ENCODE measurements at regions not wholly inside any gene's neighbourhood (a gene's known extent, or its start where the extent isn't known, plus 50 kb on each side); places are given as distances from the start of the nearest gene placed in this dataset.

- Histone ChIP-seq H3K27me3 (ENCODE audit: control insufficient read depth, insufficient read depth, low read length) (no peaks in the 10 kb centered on the region), H3K9me3 (ENCODE audit: control insufficient read depth, insufficient read depth, low read length) (no peaks in the 10 kb centered on the region), H3K27ac (ENCODE audit: low read length) (no peak overlapping the region), H3K4me3 (ENCODE audit: low read length) (no peak overlapping the region), H3K36me3 (ENCODE audit: control insufficient read depth, insufficient read depth, low read length) (no peaks in the 10 kb centered on the region), H3K4me1 (ENCODE audit: control insufficient read depth, insufficient read depth, low read length) (no peaks in the 10 kb centered on the region)
- no CpG with 5 or more reads among the region's 4 CpGs for WGBS (ENCODE audit: insufficient coverage, insufficient read length)
- DNase-seq (ENCODE audit: low read depth, low spot score) = no peak
Measured at GRCh38 chr16:87138316-87138715, 178.9 kb downstream of the C16orf95 start.

- no peaks in the 10 kb centered on the region for H3K36me3 ChIP-seq (ENCODE audit: control insufficient read depth, insufficient read depth, low read length)
- H3K9me3 ChIP-seq (ENCODE audit: control insufficient read depth, insufficient read depth, low read length) = no peaks in the 10 kb centered on the region
- WGBS (ENCODE audit: insufficient coverage, insufficient read length) = no CpG with 5 or more reads among the region's 13 CpGs
- H3K27me3 ChIP-seq (ENCODE audit: control insufficient read depth, insufficient read depth, low read length) = no peaks in the 10 kb centered on the region
- no peak overlapping the region for H3K4me3 ChIP-seq (ENCODE audit: low read length)
- DNase-seq (ENCODE audit: low read depth, low spot score) = no peak
- no peak overlapping the region for H3K27ac ChIP-seq (ENCODE audit: low read length)
- H3K4me1 ChIP-seq (ENCODE audit: control insufficient read depth, insufficient read depth, low read length) = no peaks in the 10 kb centered on the region
Measured at GRCh38 chr16:87138738-87139267, 178.4 kb downstream of the C16orf95 start.

- WGBS (ENCODE audit: insufficient coverage, insufficient read length) = no CpG with 5 or more reads among the region's 39 CpGs
- Histone ChIP-seq H3K36me3 (ENCODE audit: control insufficient read depth, insufficient read depth, low read length) (no peaks in the 10 kb centered on the region), H3K27ac (ENCODE audit: low read length) (no peak overlapping the region), H3K4me1 (ENCODE audit: control insufficient read depth, insufficient read depth, low read length) (no peaks in the 10 kb centered on the region), H3K4me3 (ENCODE audit: low read length) (no peak overlapping the region), H3K9me3 (ENCODE audit: control insufficient read depth, insufficient read depth, low read length) (no peaks in the 10 kb centered on the region), H3K27me3 (ENCODE audit: control insufficient read depth, insufficient read depth, low read length) (no peaks in the 10 kb centered on the region)
- no peak for DNase-seq (ENCODE audit: low read depth, low spot score)
Measured at GRCh38 chr16:87140211-87141200, 176.7 kb downstream of the C16orf95 start.

GRCh38 chr16:87141402-87141801 lies 175.8 kb downstream of the C16orf95 start:
- no peaks in the 10 kb centered on the region for H3K4me1 ChIP-seq (ENCODE audit: control insufficient read depth, insufficient read depth, low read length)
- H3K9me3 ChIP-seq (ENCODE audit: control insufficient read depth, insufficient read depth, low read length) = no peaks in the 10 kb centered on the region
- no peak overlapping the region for H3K27ac ChIP-seq (ENCODE audit: low read length)
- DNase-seq (ENCODE audit: low read depth, low spot score) = no peak
- no peaks in the 10 kb centered on the region for H3K36me3 ChIP-seq (ENCODE audit: control insufficient read depth, insufficient read depth, low read length)
- no CpG with 5 or more reads among the region's 5 CpGs for WGBS (ENCODE audit: insufficient coverage, insufficient read length)
- H3K4me3 ChIP-seq (ENCODE audit: low read length) = no peak overlapping the region
- H3K27me3 ChIP-seq (ENCODE audit: control insufficient read depth, insufficient read depth, low read length) = no peaks in the 10 kb centered on the region

GRCh38 chr16:87143661-87144121 lies 173.5 kb downstream of the C16orf95 start:
- WGBS (ENCODE audit: insufficient coverage, insufficient read length) = no CpG with 5 or more reads among the region's 15 CpGs

GRCh38 chr16:87144232-87144631 lies 173.0 kb downstream of the C16orf95 start:
- Histone ChIP-seq H3K4me3 (ENCODE audit: low read length) (no peak overlapping the region), H3K36me3 (ENCODE audit: control insufficient read depth, insufficient read depth, low read length) (no peaks in the 10 kb centered on the region), H3K9me3 (ENCODE audit: control insufficient read depth, insufficient read depth, low read length) (no peaks in the 10 kb centered on the region), H3K27ac (ENCODE audit: low read length) (no peak overlapping the region), H3K27me3 (ENCODE audit: control insufficient read depth, insufficient read depth, low read length) (no peaks in the 10 kb centered on the region), H3K4me1 (ENCODE audit: control insufficient read depth, insufficient read depth, low read length) (no peaks in the 10 kb centered on the region)
- WGBS (ENCODE audit: insufficient coverage, insufficient read length) = no CpG with 5 or more reads among the region's 11 CpGs
- no peak for DNase-seq (ENCODE audit: low read depth, low spot score)

More at GRCh38 chr16:87143661-87144121, 173.5 kb downstream of the C16orf95 start:
- no peaks in the 10 kb centered on the region for H3K36me3 ChIP-seq (ENCODE audit: control insufficient read depth, insufficient read depth, low read length)
- no peak overlapping the region for H3K27ac ChIP-seq (ENCODE audit: low read length)
- no peak for DNase-seq (ENCODE audit: low read depth, low spot score)
- H3K27me3 ChIP-seq (ENCODE audit: control insufficient read depth, insufficient read depth, low read length) = no peaks in the 10 kb centered on the region
- H3K9me3 ChIP-seq (ENCODE audit: control insufficient read depth, insufficient read depth, low read length) = no peaks in the 10 kb centered on the region
- H3K4me3 ChIP-seq (ENCODE audit: low read length) = no peak overlapping the region
- H3K4me1 ChIP-seq (ENCODE audit: control insufficient read depth, insufficient read depth, low read length) = no peaks in the 10 kb centered on the region

GRCh38 chr16:87145181-87146176 lies 171.7 kb downstream of the C16orf95 start:
- no peaks in the 10 kb centered on the region for H3K27me3 ChIP-seq (ENCODE audit: control insufficient read depth, insufficient read depth, low read length)
- H3K36me3 ChIP-seq (ENCODE audit: control insufficient read depth, insufficient read depth, low read length) = no peaks in the 10 kb centered on the region
- WGBS (ENCODE audit: insufficient coverage, insufficient read length) = no CpG with 5 or more reads among the region's 24 CpGs
- H3K9me3 ChIP-seq (ENCODE audit: control insufficient read depth, insufficient read depth, low read length) = no peaks in the 10 kb centered on the region
- H3K27ac ChIP-seq (ENCODE audit: low read length) = no peak overlapping the region
- H3K4me1 ChIP-seq (ENCODE audit: control insufficient read depth, insufficient read depth, low read length) = no peaks in the 10 kb centered on the region
- no peak overlapping the region for H3K4me3 ChIP-seq (ENCODE audit: low read length)
- DNase-seq (ENCODE audit: low read depth, low spot score) = no peak

- no CpG with 5 or more reads among the region's 5 CpGs for WGBS (ENCODE audit: insufficient coverage, insufficient read length)
- H3K27ac ChIP-seq (ENCODE audit: low read length) = no peak overlapping the region
- no peaks in the 10 kb centered on the region for H3K4me1 ChIP-seq (ENCODE audit: control insufficient read depth, insufficient read depth, low read length)
- no peaks in the 10 kb centered on the region for H3K9me3 ChIP-seq (ENCODE audit: control insufficient read depth, insufficient read depth, low read length)
- H3K4me3 ChIP-seq (ENCODE audit: low read length) = no peak overlapping the region
- H3K27me3 ChIP-seq (ENCODE audit: control insufficient read depth, insufficient read depth, low read length) = no peaks in the 10 kb centered on the region
- H3K36me3 ChIP-seq (ENCODE audit: control insufficient read depth, insufficient read depth, low read length) = no peaks in the 10 kb centered on the region
- no peak for DNase-seq (ENCODE audit: low read depth, low spot score)
Measured at GRCh38 chr16:87146676-87147075, 170.5 kb downstream of the C16orf95 start.

- Histone ChIP-seq H3K9me3 (ENCODE audit: control insufficient read depth, insufficient read depth, low read length) (no peaks in the 10 kb centered on the region), H3K27ac (ENCODE audit: low read length) (no peak overlapping the region), H3K4me3 (ENCODE audit: low read length) (no peak overlapping the region), H3K4me1 (ENCODE audit: control insufficient read depth, insufficient read depth, low read length) (no peaks in the 10 kb centered on the region), H3K27me3 (ENCODE audit: control insufficient read depth, insufficient read depth, low read length) (no peaks in the 10 kb centered on the region), H3K36me3 (ENCODE audit: control insufficient read depth, insufficient read depth, low read length) (no peaks in the 10 kb centered on the region)
- no peak for DNase-seq (ENCODE audit: low read depth, low spot score)
- WGBS (ENCODE audit: insufficient coverage, insufficient read length) = no CpG with 5 or more reads among the region's 1 CpG
Measured at GRCh38 chr16:87149051-87149450, 168.1 kb downstream of the C16orf95 start.

- H3K27me3 ChIP-seq (ENCODE audit: control insufficient read depth, insufficient read depth, low read length) = no peaks in the 10 kb centered on the region
- WGBS (ENCODE audit: insufficient coverage, insufficient read length) = no CpG with 5 or more reads among the region's 13 CpGs
- H3K9me3 ChIP-seq (ENCODE audit: control insufficient read depth, insufficient read depth, low read length) = no peaks in the 10 kb centered on the region
- no peak overlapping the region for H3K27ac ChIP-seq (ENCODE audit: low read length)
- no peaks in the 10 kb centered on the region for H3K4me1 ChIP-seq (ENCODE audit: control insufficient read depth, insufficient read depth, low read length)
- no peaks in the 10 kb centered on the region for H3K36me3 ChIP-seq (ENCODE audit: control insufficient read depth, insufficient read depth, low read length)
- no peak overlapping the region for H3K4me3 ChIP-seq (ENCODE audit: low read length)
- no peak for DNase-seq (ENCODE audit: low read depth, low spot score)
Measured at GRCh38 chr16:87150262-87150661, 166.9 kb downstream of the C16orf95 start.

Measured in iPS DF 6.9 (cell line).